ENCODE measurements at regions not wholly inside any gene's neighbourhood (a gene's known extent, or its start where the extent isn't known, plus 50 kb on each side); places are given as distances from the start of the nearest gene placed in this dataset.

GRCh38 chr9:89887286-89887685 is 282.5 kb downstream of the GADD45G start:
- DNase-seq, result no peak

GRCh38 chr9:89888233-89888632 is 283.4 kb downstream of the GADD45G start:
- no peak for DNase-seq

- no peak for DNase-seq
Observed at GRCh38 chr9:89888677-89889076, 283.9 kb downstream of the GADD45G start.

- DNase-seq, result no peak
Observed at GRCh38 chr9:89889865-89890264, 285.1 kb downstream of the GADD45G start.

GRCh38 chr9:89890326-89890980 is 285.6 kb downstream of the GADD45G start:
- DNase-seq, result no peak

GRCh38 chr9:89891221-89891590 is 286.4 kb downstream of the GADD45G start:
- DNase-seq, result no peak

GRCh38 chr9:89891591-89892304 is 286.9 kb downstream of the GADD45G start:
- no peak for DNase-seq

- DNase-seq, result no peak
Observed at GRCh38 chr9:89892920-89893319, 288.1 kb downstream of the GADD45G start.

- no peak for DNase-seq
Observed at GRCh38 chr9:89893886-89894285, 289.1 kb downstream of the GADD45G start.

GRCh38 chr9:89896806-89897340 is 292.1 kb downstream of the GADD45G start:
- no peak for DNase-seq

GRCh38 chr9:89899573-89899972 is 294.8 kb downstream of the GADD45G start:
- no peak for DNase-seq

GRCh38 chr9:89901920-89902319 is 297.1 kb downstream of the GADD45G start:
- DNase-seq, result no peak

GRCh38 chr9:89902450-89903140 is 297.8 kb downstream of the GADD45G start:
- no peak for DNase-seq

GRCh38 chr9:89903141-89903475 is 298.3 kb downstream of the GADD45G start:
- no peak for DNase-seq

- DNase-seq, result no peak
Observed at GRCh38 chr9:89905606-89906338, 301.0 kb downstream of the GADD45G start.

- DNase-seq, result no peak
Observed at GRCh38 chr9:89911721-89912604, 307.2 kb downstream of the GADD45G start.

GRCh38 chr9:89912605-89912953 is 307.8 kb downstream of the GADD45G start:
- DNase-seq, result no peak

GRCh38 chr9:89915187-89915586 is 310.4 kb downstream of the GADD45G start:
- DNase-seq, result no peak

GRCh38 chr9:89916001-89916597 is 311.3 kb downstream of the GADD45G start:
- DNase-seq, result no peak

GRCh38 chr9:89917861-89918260 is 313.0 kb downstream of the GADD45G start:
- DNase-seq, result no peak

- peak; percentile 39 for DNase-seq
Observed at GRCh38 chr9:89919171-89919681, 314.4 kb downstream of the GADD45G start.

GRCh38 chr9:89920131-89920530 is 315.3 kb downstream of the GADD45G start:
- no peak for DNase-seq
